ENCODE measurements at regions not wholly inside any gene's neighbourhood (a gene's known extent, or its start where the extent isn't known, plus 50 kb on each side); places are given as distances from the start of the nearest gene placed in this dataset.

- TF ChIP-seq, protein P1, sequence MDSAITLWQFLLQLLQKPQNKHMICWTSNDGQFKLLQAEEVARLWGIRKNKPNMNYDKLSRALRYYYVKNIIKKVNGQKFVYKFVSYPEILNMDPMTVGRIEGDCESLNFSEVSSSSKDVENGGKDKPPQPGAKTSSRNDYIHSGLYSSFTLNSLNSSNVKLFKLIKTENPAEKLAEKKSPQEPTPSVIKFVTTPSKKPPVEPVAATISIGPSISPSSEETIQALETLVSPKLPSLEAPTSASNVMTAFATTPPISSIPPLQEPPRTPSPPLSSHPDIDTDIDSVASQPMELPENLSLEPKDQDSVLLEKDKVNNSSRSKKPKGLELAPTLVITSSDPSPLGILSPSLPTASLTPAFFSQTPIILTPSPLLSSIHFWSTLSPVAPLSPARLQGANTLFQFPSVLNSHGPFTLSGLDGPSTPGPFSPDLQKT (IDR thresholded peaks at IDR 0.05; ENCODE audit: borderline replicate concordance, low read depth, low read length): no peak
- TF ChIP-seq ZNF19 (tag by site-specific recombination; IDR thresholded peaks at IDR 0.05; ENCODE audit: low read depth) (no peak), ZNF473 (tag by site-specific recombination; IDR thresholded peaks at IDR 0.05) (no peak)
Observed at GRCh38 chr5:169369130-169369529, 68.2 kb upstream of the SLIT3 start (continued).

- CTCF ChIA-PET: no interaction called here
- H3K9me3 ChIP-seq (ENCODE audit: control insufficient read depth, insufficient read depth, low read depth, low read length): no peaks in the 10 kb centered on the region
- H3K27ac ChIP-seq (ENCODE audit: extremely low read depth, low read depth, low read length): no peak overlapping the region
- no peak for TF ChIP-seq ZNF501 (tag by site-specific recombination; IDR thresholded peaks at IDR 0.05)
- TF ChIP-seq PRDM1 (tag by site-specific recombination; IDR thresholded peaks at IDR 0.05): no peak
- no peak for TF ChIP-seq ZNF223 (tag by site-specific recombination; IDR thresholded peaks at IDR 0.05)
- no peak for TF ChIP-seq TCF7L2 (IDR thresholded peaks at IDR 0.05; ENCODE audit: borderline replicate concordance, low read depth, low read length)
- no peak for TF ChIP-seq ZNF19 (tag by site-specific recombination; IDR thresholded peaks at IDR 0.05; ENCODE audit: low read depth)
- TF ChIP-seq, protein P2, sequence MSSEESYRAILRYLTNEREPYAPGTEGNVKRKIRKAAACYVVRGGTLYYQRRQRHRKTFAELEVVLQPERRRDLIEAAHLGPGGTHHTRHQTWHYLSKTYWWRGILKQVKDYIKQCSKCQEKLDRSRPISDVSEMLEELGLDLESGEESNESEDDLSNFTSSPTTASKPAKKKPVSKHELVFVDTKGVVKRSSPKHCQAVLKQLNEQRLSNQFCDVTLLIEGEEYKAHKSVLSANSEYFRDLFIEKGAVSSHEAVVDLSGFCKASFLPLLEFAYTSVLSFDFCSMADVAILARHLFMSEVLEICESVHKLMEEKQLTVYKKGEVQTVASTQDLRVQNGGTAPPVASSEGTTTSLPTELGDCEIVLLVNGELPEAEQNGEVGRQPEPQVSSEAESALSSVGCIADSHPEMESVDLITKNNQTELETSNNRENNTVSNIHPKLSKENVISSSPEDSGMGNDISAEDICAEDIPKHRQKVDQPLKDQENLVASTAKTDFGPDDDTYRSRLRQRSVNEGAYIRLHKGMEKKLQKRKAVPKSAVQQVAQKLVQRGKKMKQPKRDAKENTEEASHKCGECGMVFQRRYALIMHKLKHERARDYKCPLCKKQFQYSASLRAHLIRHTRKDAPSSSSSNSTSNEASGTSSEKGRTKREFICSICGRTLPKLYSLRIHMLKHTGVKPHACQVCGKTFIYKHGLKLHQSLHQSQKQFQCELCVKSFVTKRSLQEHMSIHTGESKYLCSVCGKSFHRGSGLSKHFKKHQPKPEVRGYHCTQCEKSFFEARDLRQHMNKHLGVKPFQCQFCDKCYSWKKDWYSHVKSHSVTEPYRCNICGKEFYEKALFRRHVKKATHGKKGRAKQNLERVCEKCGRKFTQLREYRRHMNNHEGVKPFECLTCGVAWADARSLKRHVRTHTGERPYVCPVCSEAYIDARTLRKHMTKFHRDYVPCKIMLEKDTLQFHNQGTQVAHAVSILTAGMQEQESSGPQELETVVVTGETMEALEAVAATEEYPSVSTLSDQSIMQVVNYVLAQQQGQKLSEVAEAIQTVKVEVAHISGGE (tag by site-specific recombination; conservative IDR thresholded peaks at IDR 0.05; ENCODE audit: low read depth): no peak
- no peak for TF ChIP-seq ZNF530 (tag by site-specific recombination; IDR thresholded peaks at IDR 0.05; ENCODE audit: low read depth)
- no peaks in the 10 kb centered on the region for H3K36me3 ChIP-seq (ENCODE audit: control insufficient read depth in 2 of 2, insufficient read depth in 1 of 2, low read length in 2 of 2)
- no peaks in the 10 kb centered on the region for H3K4me1 ChIP-seq (ENCODE audit: control insufficient read depth, insufficient read depth, low read length)
- no peak overlapping the region for H3K4me3 ChIP-seq (ENCODE audit: low read depth, low read length)
- POLR2A ChIA-PET: no interaction called here
Observed at GRCh38 chr5:169367861-169368260, 66.9 kb upstream of the SLIT3 start.

DNA sequence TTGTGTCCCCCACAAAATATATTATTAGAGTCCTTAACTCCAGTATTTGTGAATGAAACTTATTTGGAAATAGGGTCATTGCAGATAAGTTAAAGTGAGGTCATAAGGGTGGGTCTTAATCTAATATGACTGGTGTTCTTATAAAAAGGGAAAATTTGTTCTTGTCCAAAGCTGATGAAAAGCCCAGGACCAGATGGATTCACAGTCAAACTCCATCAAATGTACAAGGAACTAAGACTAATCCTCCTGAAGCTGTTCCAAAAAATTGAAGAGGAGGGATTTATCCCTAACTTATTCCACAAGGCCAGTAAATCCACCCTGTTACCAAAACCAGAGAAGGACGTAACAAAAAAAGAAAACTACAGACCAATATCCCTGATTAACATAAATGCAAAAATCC is 56.4 kb upstream of the SLIT3 start:
- H3K4me3 ChIP-seq (ENCODE audit: low read depth, low read length): no peak overlapping the region
- TF ChIP-seq KLF7 (tag by site-specific recombination; IDR thresholded peaks at IDR 0.05; ENCODE audit: borderline replicate concordance) (no peak), INSM2 (tag by site-specific recombination; IDR thresholded peaks at IDR 0.05) (no peak), ZNF16 (tag by site-specific recombination; IDR thresholded peaks at IDR 0.05; ENCODE audit: low read depth) (no peak), PRDM4 (tag by site-specific recombination; IDR thresholded peaks at IDR 0.05) (no peak), ZNF112 (tag by site-specific recombination; IDR thresholded peaks at IDR 0.05) (no peak), ZNF335 (tag by site-specific recombination; conservative IDR thresholded peaks at IDR 0.05) (no peak), ZNF157 (tag by site-specific recombination; IDR thresholded peaks at IDR 0.05) (no peak), BCL11B (tag by site-specific recombination; IDR thresholded peaks at IDR 0.05; ENCODE audit: low read depth) (no peak), GLIS2 (tag by site-specific recombination; IDR thresholded peaks at IDR 0.05) (no peak)
- TF ChIP-seq, protein P3, sequence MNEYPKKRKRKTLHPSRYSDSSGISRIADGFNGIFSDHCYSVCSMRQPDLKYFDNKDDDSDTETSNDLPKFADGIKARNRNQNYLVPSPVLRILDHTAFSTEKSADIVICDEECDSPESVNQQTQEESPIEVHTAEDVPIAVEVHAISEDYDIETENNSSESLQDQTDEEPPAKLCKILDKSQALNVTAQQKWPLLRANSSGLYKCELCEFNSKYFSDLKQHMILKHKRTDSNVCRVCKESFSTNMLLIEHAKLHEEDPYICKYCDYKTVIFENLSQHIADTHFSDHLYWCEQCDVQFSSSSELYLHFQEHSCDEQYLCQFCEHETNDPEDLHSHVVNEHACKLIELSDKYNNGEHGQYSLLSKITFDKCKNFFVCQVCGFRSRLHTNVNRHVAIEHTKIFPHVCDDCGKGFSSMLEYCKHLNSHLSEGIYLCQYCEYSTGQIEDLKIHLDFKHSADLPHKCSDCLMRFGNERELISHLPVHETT (tag by site-specific recombination; IDR thresholded peaks at IDR 0.05): no peak
- H3K9me3 ChIP-seq (ENCODE audit: control insufficient read depth, insufficient read depth, low read depth, low read length): no peaks in the 10 kb centered on the region
- no peaks in the 10 kb centered on the region for H3K4me1 ChIP-seq (ENCODE audit: control insufficient read depth, insufficient read depth, low read length)
- ChIA-PET CTCF (no interaction called here), POLR2A (no interaction called here)
- H3K36me3 ChIP-seq (ENCODE audit: control insufficient read depth in 2 of 2, insufficient read depth in 1 of 2, low read length in 2 of 2): no peaks in the 10 kb centered on the region
- H3K27ac ChIP-seq (ENCODE audit: extremely low read depth, low read depth, low read length): no peak overlapping the region

All from HEK293 (cell line).